Lower leg skin (tissue), 3 donors: ENCODE measurements at regions not wholly inside any gene's neighbourhood (a gene's known extent, or its start where the extent isn't known, plus 50 kb on each side); places are given as distances from the start of the nearest gene placed in this dataset.

Experiments used
- CTCF ChIP-seq, 3 donors: fragments of 450-650 bp; IDR thresholded peaks; one replicate each; pipeline ENCODE4 v1.5.1; 2016; ENCODE audit warnings: antibody characterized with exemption in 3 of 3, mild to moderate bottlenecking in 3 of 3, moderate library complexity in 2 of 3
- POLR2A ChIP-seq, 2 donors: fragments of 450-650 bp; IDR thresholded peaks; one replicate each; pipeline ENCODE4 v1.6.1; 2016 to 2017; ENCODE audit warnings: antibody characterized with exemption in 2 of 2, mild to moderate bottlenecking in 1 of 2, moderate library complexity in 1 of 2

- TF ChIP-seq CTCF (IDR thresholded peaks at IDR 0.05) (no peak), POLR2A (IDR thresholded peaks at IDR 0.05) (no peak)
These were observed 107.3 kb upstream of the SHH start for GRCh38 chr7:155919391-155920067.
